ENCODE measurements at regions not wholly inside any gene's neighbourhood (a gene's known extent, or its start where the extent isn't known, plus 50 kb on each side); places are given as distances from the start of the nearest gene placed in this dataset.

DNA sequence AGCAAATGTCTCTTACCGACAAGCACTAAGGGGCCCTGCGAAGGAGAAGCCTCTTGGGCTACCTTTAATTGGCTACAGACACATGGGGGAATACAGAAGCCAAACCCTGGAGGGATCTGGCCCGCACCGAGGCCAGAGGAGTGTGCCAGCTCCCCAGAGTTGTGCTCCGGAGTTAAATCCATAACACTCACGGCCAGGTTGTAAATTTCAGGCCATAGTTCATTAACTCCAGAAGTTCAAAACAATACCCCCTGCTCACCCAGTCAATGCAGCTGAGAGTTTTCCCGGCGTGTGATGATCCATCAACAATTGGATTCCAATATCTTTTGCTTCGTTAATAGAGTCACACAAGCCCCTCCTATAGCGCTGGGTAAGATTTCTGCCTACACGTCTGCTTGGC is 371.5 kb downstream of the NXPE2 start:
- H3K9ac ChIP-seq (ENCODE audit: insufficient read length, low read depth): no peak overlapping the region
- H3K4me3 ChIP-seq (ENCODE audit: insufficient read length, low read depth): no peak overlapping the region
- TF ChIP-seq YY1 (IDR thresholded peaks at IDR 0.05; ENCODE audit: insufficient read depth, insufficient read length) (no peak), ZNF274 (IDR thresholded peaks at IDR 0.05; ENCODE audit: low read depth, low read length) (no peak), SUZ12 (IDR thresholded peaks at IDR 0.05; ENCODE audit: extremely low read depth, insufficient read depth, insufficient read length) (no peak)

GRCh38 chr11:115050756-115051155 is 372.4 kb downstream of the NXPE2 start:
- Histone ChIP-seq H3K36me3 (ENCODE audit: insufficient read depth, insufficient read length, low read length) (no peaks in the 10 kb centered on the region), H3K4me3 (ENCODE audit: insufficient read length, low read depth) (no peak overlapping the region), H3K9me3 (ENCODE audit: insufficient read depth, low read length) (no peaks in the 10 kb centered on the region), H3K9ac (ENCODE audit: insufficient read length, low read depth) (no peak overlapping the region), H3K4me1 (ENCODE audit: insufficient read depth, insufficient read length) (no peaks in the 10 kb centered on the region), H3K27me3 (ENCODE audit: insufficient read depth, insufficient read length) (no peaks in the 10 kb centered on the region)
- DNase-seq (ENCODE audit: low read depth, low spot score): no peak
- TF ChIP-seq ZNF274 (IDR thresholded peaks at IDR 0.05; ENCODE audit: low read depth, low read length): no peak
- TF ChIP-seq SUZ12 (IDR thresholded peaks at IDR 0.05; ENCODE audit: extremely low read depth, insufficient read depth, insufficient read length): no peak
- TF ChIP-seq YY1 (IDR thresholded peaks at IDR 0.05; ENCODE audit: insufficient read depth, insufficient read length): no peak

More for the DNA sequence above, 371.5 kb downstream of the NXPE2 start:
- DNase-seq (ENCODE audit: low read depth, low spot score): no peak
- H3K27me3 ChIP-seq (ENCODE audit: insufficient read depth, insufficient read length): no peaks in the 10 kb centered on the region
- no peaks in the 10 kb centered on the region for H3K4me1 ChIP-seq (ENCODE audit: insufficient read depth, insufficient read length)
- H3K9me3 ChIP-seq (ENCODE audit: insufficient read depth, low read length): no peaks in the 10 kb centered on the region
- H3K36me3 ChIP-seq (ENCODE audit: insufficient read depth, insufficient read length, low read length): no peaks in the 10 kb centered on the region

GRCh38 chr11:115051938-115052590 is 373.7 kb downstream of the NXPE2 start:
- Histone ChIP-seq H3K27me3 (ENCODE audit: insufficient read depth, insufficient read length) (no peaks in the 10 kb centered on the region), H3K9ac (ENCODE audit: insufficient read length, low read depth) (no peak overlapping the region), H3K36me3 (ENCODE audit: insufficient read depth, insufficient read length, low read length) (no peaks in the 10 kb centered on the region), H3K9me3 (ENCODE audit: insufficient read depth, low read length) (no peaks in the 10 kb centered on the region), H3K4me3 (ENCODE audit: insufficient read length, low read depth) (no peak overlapping the region), H3K4me1 (ENCODE audit: insufficient read depth, insufficient read length) (no peaks in the 10 kb centered on the region)
- DNase-seq (ENCODE audit: low read depth, low spot score): no peak
- no peak for TF ChIP-seq YY1 (IDR thresholded peaks at IDR 0.05; ENCODE audit: insufficient read depth, insufficient read length)
- TF ChIP-seq SUZ12 (IDR thresholded peaks at IDR 0.05; ENCODE audit: extremely low read depth, insufficient read depth, insufficient read length): no peak
- no peak for TF ChIP-seq ZNF274 (IDR thresholded peaks at IDR 0.05; ENCODE audit: low read depth, low read length)

- no peaks in the 10 kb centered on the region for H3K36me3 ChIP-seq (ENCODE audit: insufficient read depth, insufficient read length, low read length)
- no peaks in the 10 kb centered on the region for H3K4me1 ChIP-seq (ENCODE audit: insufficient read depth, insufficient read length)
- no peaks in the 10 kb centered on the region for H3K9me3 ChIP-seq (ENCODE audit: insufficient read depth, low read length)
- DNase-seq (ENCODE audit: low read depth, low spot score): no peak
- H3K4me3 ChIP-seq (ENCODE audit: insufficient read length, low read depth): no peak overlapping the region
- no peaks in the 10 kb centered on the region for H3K27me3 ChIP-seq (ENCODE audit: insufficient read depth, insufficient read length)
- no peak overlapping the region for H3K9ac ChIP-seq (ENCODE audit: insufficient read length, low read depth)
- TF ChIP-seq YY1 (IDR thresholded peaks at IDR 0.05; ENCODE audit: insufficient read depth, insufficient read length) (no peak), SUZ12 (IDR thresholded peaks at IDR 0.05; ENCODE audit: extremely low read depth, insufficient read depth, insufficient read length) (no peak), ZNF274 (IDR thresholded peaks at IDR 0.05; ENCODE audit: low read depth, low read length) (no peak)
Observed at GRCh38 chr11:115052601-115053000, 374.3 kb downstream of the NXPE2 start.

GRCh38 chr11:115054570-115055538 is 376.5 kb downstream of the NXPE2 start:
- Histone ChIP-seq H3K9me3 (ENCODE audit: insufficient read depth, low read length) (no peaks in the 10 kb centered on the region), H3K27me3 (ENCODE audit: insufficient read depth, insufficient read length) (no peaks in the 10 kb centered on the region), H3K9ac (ENCODE audit: insufficient read length, low read depth) (no peak overlapping the region), H3K4me1 (ENCODE audit: insufficient read depth, insufficient read length) (no peaks in the 10 kb centered on the region), H3K4me3 (ENCODE audit: insufficient read length, low read depth) (no peak overlapping the region), H3K36me3 (ENCODE audit: insufficient read depth, insufficient read length, low read length) (no peaks in the 10 kb centered on the region)
- TF ChIP-seq YY1 (IDR thresholded peaks at IDR 0.05; ENCODE audit: insufficient read depth, insufficient read length): no peak
- no peak for TF ChIP-seq ZNF274 (IDR thresholded peaks at IDR 0.05; ENCODE audit: low read depth, low read length)
- no peak for TF ChIP-seq SUZ12 (IDR thresholded peaks at IDR 0.05; ENCODE audit: extremely low read depth, insufficient read depth, insufficient read length)
- peak; percentile 40 for DNase-seq (ENCODE audit: low read depth, low spot score)

- Histone ChIP-seq H3K36me3 (ENCODE audit: insufficient read depth, insufficient read length, low read length) (no peaks in the 10 kb centered on the region), H3K4me3 (ENCODE audit: insufficient read length, low read depth) (no peak overlapping the region), H3K4me1 (ENCODE audit: insufficient read depth, insufficient read length) (peaks cover 5% of the 10 kb centered on the region), H3K9ac (ENCODE audit: insufficient read length, low read depth) (no peak overlapping the region), H3K27me3 (ENCODE audit: insufficient read depth, insufficient read length) (no peaks in the 10 kb centered on the region), H3K9me3 (ENCODE audit: insufficient read depth, low read length) (no peaks in the 10 kb centered on the region)
- TF ChIP-seq ZNF274 (IDR thresholded peaks at IDR 0.05; ENCODE audit: low read depth, low read length) (no peak), YY1 (IDR thresholded peaks at IDR 0.05; ENCODE audit: insufficient read depth, insufficient read length) (no peak), SUZ12 (IDR thresholded peaks at IDR 0.05; ENCODE audit: extremely low read depth, insufficient read depth, insufficient read length) (no peak)
- no peak for DNase-seq (ENCODE audit: low read depth, low spot score)
Observed at GRCh38 chr11:115056514-115056913, 378.2 kb downstream of the NXPE2 start.

DNA sequence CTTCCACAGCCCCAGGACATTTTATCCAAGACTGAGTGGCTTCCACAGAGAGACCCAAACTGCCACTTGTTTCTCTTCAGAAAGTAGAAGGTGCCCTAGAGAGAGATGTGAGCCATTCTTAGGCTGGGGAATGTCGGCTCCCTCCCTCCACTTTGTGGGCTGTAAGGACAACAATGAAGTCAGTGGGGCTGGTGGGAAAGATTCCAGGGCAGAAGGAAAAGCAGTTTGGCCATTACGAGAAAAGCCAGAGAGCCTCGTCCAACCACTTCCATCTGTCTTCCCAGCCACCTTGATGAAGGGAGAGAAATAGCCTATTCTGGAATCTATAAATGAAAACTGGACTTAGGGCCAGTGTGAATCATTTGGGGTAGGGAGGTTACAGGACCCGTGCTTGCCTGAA is 382.5 kb downstream of the NXPE2 start:
- Histone ChIP-seq H3K4me3 (ENCODE audit: insufficient read length, low read depth) (no peak overlapping the region), H3K9ac (ENCODE audit: insufficient read length, low read depth) (no peak overlapping the region), H3K4me1 (ENCODE audit: insufficient read depth, insufficient read length) (peaks cover 5% of the 10 kb centered on the region), H3K27me3 (ENCODE audit: insufficient read depth, insufficient read length) (no peaks in the 10 kb centered on the region), H3K9me3 (ENCODE audit: insufficient read depth, low read length) (no peaks in the 10 kb centered on the region), H3K36me3 (ENCODE audit: insufficient read depth, insufficient read length, low read length) (no peaks in the 10 kb centered on the region)
- DNase-seq (ENCODE audit: low read depth, low spot score): no peak
- TF ChIP-seq SUZ12 (IDR thresholded peaks at IDR 0.05; ENCODE audit: extremely low read depth, insufficient read depth, insufficient read length): no peak
- TF ChIP-seq YY1 (IDR thresholded peaks at IDR 0.05; ENCODE audit: insufficient read depth, insufficient read length): no peak
- TF ChIP-seq ZNF274 (IDR thresholded peaks at IDR 0.05; ENCODE audit: low read depth, low read length): no peak

Data from NT2/D1 (cell line).